Peyer's patch (tissue), 4 donors: ENCODE measurements at regions not wholly inside any gene's neighbourhood (a gene's known extent, or its start where the extent isn't known, plus 50 kb on each side); places are given as distances from the start of the nearest gene placed in this dataset.
"Not testable (repeated sequence)": the region's sequence is repeated elsewhere in the genome, so short reads cannot be mapped to it uniquely, and the experiment has no call there.

Experiments
- DNase-seq, 3 donors: peaks; one replicate each; pipeline ENCODE4 v3.0.0-alpha.2; 2017 to 2019
- H3K27ac ChIP-seq, 4 donors: fragments of 200-600 bp; sonication (generic); one replicate each; pipeline ENCODE4 v1.5.1; 2016 to 2019
- H3K27me3 ChIP-seq, 2 donors: fragments of 200-600 bp; sonication (generic); one replicate each; pipeline ENCODE4 v1.5.1; 2019
- H3K36me3 ChIP-seq, 3 donors: fragments of 200-600 bp; sonication (generic); one replicate each; pipeline ENCODE4 v1.5.1; 2016 to 2019
- H3K4me1 ChIP-seq, 4 donors: fragments of 200-600 bp; sonication (generic); one replicate each; pipeline ENCODE4 v1.5.1; 2016 to 2019
- H3K4me3 ChIP-seq, 4 donors: fragments of 200-600 bp; sonication (generic); 1 replicate in 3 of 4; 2 replicates in 1 of 4; pipeline ENCODE4 v1.5.1; 2016 to 2019; ENCODE audit warnings: mild to moderate bottlenecking in 1 of 4
- H3K9me3 ChIP-seq, 4 donors: fragments of 200-600 bp; sonication (generic); one replicate each; pipeline ENCODE4 v1.5.1; 2016 to 2019; ENCODE audit warnings: mild to moderate bottlenecking in 1 of 4
- POLR2A ChIP-seq, 2 donors: fragments of 450-650 bp; IDR thresholded peaks; one replicate each; pipeline ENCODE4 v1.5.1; 2017; ENCODE audit warnings: antibody characterized with exemption in 2 of 2, mild to moderate bottlenecking in 2 of 2, moderate library complexity in 2 of 2
- TF ChIP-seq, protein P1 (sequence below), 6 experiments: fragments of 450-650 bp in 4 of 6; fragments of 200-600 bp in 2 of 6; sonication (generic) in 1 of 6; IDR thresholded peaks; one replicate each; pipeline ENCODE4 v1.5.1; 2017 to 2019; ENCODE audit warnings: antibody characterized with exemption in 6 of 6, mild to moderate bottlenecking in 3 of 6, moderate library complexity in 1 of 6

DNA sequence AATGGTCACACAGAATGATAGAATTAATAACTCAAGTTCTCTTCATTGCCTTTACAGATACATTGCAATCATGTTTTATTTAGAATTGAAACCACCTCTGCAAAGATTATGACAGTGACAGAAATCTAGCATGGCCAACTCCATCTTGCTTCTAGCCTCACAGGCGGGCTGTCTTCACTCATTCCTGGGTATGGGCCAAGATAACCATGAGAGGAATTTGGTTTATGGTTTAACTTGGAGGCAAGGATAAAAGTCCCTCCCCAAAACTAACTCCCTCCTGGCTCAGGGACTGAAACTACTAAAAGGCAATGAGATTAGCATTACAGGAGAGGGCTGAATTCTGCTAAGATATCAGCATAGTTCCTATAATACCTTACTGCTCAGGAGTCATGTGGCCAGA is 95.2 kb upstream of the CST7 start:
- Histone ChIP-seq H3K4me1 (no peaks in the 10 kb centered on the region), H3K36me3 (no peaks in the 10 kb centered on the region), H3K9me3 (peaks cover 0 to 6% (median 0%) of the 10 kb centered on the region in 4 donors), H3K27me3 (no peaks in the 10 kb centered on the region), H3K27ac (no peak overlapping the region), H3K4me3 (no peak overlapping the region)
- no peak for DNase-seq
- TF ChIP-seq, protein P1, sequence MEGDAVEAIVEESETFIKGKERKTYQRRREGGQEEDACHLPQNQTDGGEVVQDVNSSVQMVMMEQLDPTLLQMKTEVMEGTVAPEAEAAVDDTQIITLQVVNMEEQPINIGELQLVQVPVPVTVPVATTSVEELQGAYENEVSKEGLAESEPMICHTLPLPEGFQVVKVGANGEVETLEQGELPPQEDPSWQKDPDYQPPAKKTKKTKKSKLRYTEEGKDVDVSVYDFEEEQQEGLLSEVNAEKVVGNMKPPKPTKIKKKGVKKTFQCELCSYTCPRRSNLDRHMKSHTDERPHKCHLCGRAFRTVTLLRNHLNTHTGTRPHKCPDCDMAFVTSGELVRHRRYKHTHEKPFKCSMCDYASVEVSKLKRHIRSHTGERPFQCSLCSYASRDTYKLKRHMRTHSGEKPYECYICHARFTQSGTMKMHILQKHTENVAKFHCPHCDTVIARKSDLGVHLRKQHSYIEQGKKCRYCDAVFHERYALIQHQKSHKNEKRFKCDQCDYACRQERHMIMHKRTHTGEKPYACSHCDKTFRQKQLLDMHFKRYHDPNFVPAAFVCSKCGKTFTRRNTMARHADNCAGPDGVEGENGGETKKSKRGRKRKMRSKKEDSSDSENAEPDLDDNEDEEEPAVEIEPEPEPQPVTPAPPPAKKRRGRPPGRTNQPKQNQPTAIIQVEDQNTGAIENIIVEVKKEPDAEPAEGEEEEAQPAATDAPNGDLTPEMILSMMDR (IDR thresholded peaks at IDR 0.05), result no peak
- TF ChIP-seq POLR2A (IDR thresholded peaks at IDR 0.05), result no peak

DNA sequence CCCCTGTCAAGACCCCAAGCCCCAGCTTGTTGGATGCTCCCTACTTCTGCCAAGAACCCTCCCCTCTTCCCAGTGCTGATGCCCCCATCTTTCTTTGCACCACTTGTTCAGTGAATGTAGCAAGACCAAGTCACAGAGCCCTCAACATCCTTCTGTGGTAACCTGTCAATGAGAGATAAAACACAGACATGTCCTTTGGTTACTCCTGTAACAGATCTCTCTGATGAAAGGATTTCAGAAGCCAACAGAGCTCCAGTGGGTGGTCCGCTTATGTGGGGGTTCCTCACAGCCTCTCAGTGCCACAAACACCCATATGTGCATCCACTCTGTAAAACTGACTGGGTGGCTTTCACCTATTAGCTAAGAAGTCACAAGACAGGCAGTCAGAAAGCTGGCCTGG is 93.2 kb upstream of the CST7 start:
- TF ChIP-seq POLR2A (IDR thresholded peaks at IDR 0.05), result no peak
- TF ChIP-seq, protein P1 (IDR thresholded peaks at IDR 0.05), result no peak
- Histone ChIP-seq H3K9me3 (peaks cover 0 to 6% (median 0%) of the 10 kb centered on the region in 4 donors), H3K27me3 (no peaks in the 10 kb centered on the region), H3K4me3 (no peak overlapping the region), H3K27ac (no peak overlapping the region), H3K4me1 (no peaks in the 10 kb centered on the region), H3K36me3 (no peaks in the 10 kb centered on the region)
- no peak for DNase-seq

DNA sequence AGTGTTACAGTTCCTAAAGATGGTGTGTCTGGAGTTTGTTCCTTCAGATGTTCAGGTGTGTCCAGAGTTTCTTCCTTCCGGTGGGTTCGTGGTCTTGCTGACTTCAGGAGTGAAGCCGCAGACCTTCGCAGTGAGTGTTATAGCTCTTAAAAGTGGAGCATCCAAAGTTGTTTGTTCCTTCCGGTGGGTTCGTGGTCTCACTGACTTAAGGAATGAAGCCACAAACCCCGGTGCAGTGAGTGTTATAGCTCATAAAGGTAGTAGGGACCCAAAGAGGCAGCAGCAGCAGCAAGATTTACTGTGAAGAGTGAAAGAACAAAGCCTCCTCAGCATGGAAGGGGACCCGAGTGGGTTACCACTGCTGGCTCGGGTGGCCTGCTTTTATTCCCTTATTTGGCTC is 90.6 kb upstream of the CST7 start:
- not testable (repeated sequence) for H3K36me3 ChIP-seq, H3K4me3 ChIP-seq, H3K27me3 ChIP-seq, H3K4me1 ChIP-seq, H3K27ac ChIP-seq, DNase-seq, H3K9me3 ChIP-seq

DNA sequence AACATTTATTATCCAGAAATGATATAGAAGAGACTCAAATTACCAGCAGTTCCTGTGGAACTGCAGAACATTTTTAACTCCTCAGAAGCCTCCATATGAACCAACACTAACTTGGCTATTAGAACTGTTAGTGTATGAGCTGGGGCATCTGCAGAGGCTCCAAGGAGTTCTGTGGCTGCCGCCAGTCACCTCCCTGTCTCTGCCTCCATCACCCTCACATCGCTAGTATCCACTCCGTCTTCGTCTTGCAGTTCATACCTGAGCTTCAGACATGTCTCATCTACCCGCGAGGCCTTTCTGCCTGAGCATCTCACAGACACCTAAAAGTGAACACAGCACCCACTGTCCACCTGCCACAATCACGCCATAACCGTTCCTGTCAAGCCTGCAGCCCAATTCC is 89.5 kb upstream of the CST7 start:
- Histone ChIP-seq H3K4me3 (no peak overlapping the region), H3K27ac (no peak overlapping the region), H3K27me3 (no peaks in the 10 kb centered on the region), H3K9me3 (peaks cover 0 to 4% (median 0%) of the 10 kb centered on the region in 4 donors), H3K4me1 (no peaks in the 10 kb centered on the region), H3K36me3 (no peaks in the 10 kb centered on the region)
- TF ChIP-seq, protein P1 (IDR thresholded peaks at IDR 0.05), result no peak
- TF ChIP-seq POLR2A (IDR thresholded peaks at IDR 0.05), result no peak
- DNase-seq, result no peak

DNA sequence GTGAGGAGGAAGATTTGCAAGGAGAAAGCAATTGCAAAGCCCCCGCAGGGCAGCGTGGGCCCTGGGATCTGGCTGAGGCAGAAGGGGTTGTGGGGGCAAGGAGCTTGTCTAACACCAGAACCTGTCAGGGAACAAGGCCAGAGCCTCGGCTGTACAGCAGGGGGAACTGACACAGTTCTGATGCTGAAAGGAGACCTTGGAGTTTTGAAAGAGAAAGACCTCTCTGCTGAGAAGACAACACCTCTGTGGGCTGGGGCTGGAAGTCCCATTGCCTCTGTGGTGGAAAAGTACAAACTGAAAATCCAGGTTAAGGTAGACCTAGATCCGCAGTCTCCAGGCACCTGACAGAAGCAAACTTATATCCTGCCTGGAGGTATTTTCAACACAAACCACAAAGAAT is 86.9 kb upstream of the CST7 start:
- TF ChIP-seq POLR2A (IDR thresholded peaks at IDR 0.05), result no peak
- TF ChIP-seq, protein P1 (IDR thresholded peaks at IDR 0.05), result no peak
- no peak overlapping the region for H3K4me3 ChIP-seq
- no peak overlapping the region for H3K27ac ChIP-seq
- no peaks in the 10 kb centered on the region for H3K27me3 ChIP-seq
- peaks cover 0 to 12% (median 5%) of the 10 kb centered on the region in 4 donors for H3K9me3 ChIP-seq
- no peak for DNase-seq
- no peaks in the 10 kb centered on the region for H3K4me1 ChIP-seq
- H3K36me3 ChIP-seq, result no peaks in the 10 kb centered on the region

DNA sequence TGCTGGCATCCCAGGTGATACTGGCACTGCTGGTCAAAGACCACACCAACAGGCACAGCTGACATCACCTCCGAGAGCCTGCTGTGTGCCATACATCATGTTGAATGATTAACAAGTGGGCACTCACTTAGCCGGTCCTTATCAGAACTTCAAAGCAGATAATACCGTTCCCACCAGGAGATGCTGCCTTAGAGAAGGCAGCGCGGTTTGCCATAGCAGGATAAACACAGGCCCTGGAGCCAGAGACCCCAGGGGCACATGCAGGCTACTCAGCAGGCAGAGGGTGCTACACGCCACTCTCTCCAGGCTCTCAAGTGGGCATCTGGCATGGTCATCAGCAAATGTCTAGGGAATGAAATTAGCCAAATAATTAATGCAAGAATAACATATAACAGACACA is 86.5 kb upstream of the CST7 start:
- Histone ChIP-seq H3K27ac (no peak overlapping the region), H3K9me3 (peaks cover 0 to 12% (median 5%) of the 10 kb centered on the region in 4 donors), H3K27me3 (no peaks in the 10 kb centered on the region), H3K4me3 (no peak overlapping the region), H3K36me3 (no peaks in the 10 kb centered on the region), H3K4me1 (no peaks in the 10 kb centered on the region)
- DNase-seq, result no peak
- no peak for TF ChIP-seq POLR2A (IDR thresholded peaks at IDR 0.05)
- TF ChIP-seq, protein P1 (IDR thresholded peaks at IDR 0.05), result no peak
